ENCODE measurements at regions not wholly inside any gene's neighbourhood (a gene's known extent, or its start where the extent isn't known, plus 50 kb on each side); places are given as distances from the start of the nearest gene placed in this dataset.

GRCh38 chr15:88985547-88986393, 72.6 kb upstream of the MFGE8 start:
- Histone ChIP-seq H3K79me2 (ENCODE audit: insufficient read depth, low read length) (no peaks in the 10 kb centered on the region), H3K27ac (ENCODE audit: low read depth, low read length) (no peak overlapping the region), H2AFZ (ENCODE audit: low read depth, low read length, severe bottlenecking) (no peak overlapping the region)

DNA sequence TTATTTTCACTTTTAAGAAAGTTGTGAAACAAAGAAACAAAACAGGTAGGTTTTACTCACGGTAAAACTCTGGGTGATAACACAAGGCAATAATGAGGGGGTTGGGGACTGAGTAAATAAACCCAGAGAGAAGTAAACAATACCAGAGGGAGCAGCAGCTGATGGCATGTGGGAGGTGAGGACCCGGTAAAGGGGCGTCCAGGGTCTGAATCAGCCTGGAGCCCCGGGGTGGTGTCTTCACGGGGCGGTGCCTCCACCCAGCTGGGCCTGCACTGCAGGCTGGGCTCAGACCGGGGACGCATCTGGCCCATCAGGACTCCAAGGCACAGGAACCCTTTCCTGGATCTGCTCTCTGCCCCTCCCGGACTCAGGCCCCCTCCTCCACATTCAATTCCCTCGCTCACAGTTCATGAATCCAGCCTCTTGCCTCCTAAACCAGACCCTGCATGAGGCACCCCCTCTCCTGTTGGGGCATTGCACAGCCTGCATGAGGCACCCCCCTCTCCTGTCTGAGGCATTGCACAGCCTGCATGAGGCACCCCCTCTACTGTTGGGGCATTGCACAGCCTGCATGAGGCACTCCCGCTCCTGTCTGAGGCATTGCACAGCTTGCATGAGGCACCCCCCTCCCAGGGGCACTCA, 73.9 kb upstream of the MFGE8 start:
- Histone ChIP-seq H3K9me2 (replicated peaks; ENCODE audit: insufficient read depth, low read length) (no peaks in the 10 kb centered on the region), H3K27me3 (ENCODE audit: low read length) (no peaks in the 10 kb centered on the region), H3K4me2 (ENCODE audit: low read depth, low read length, poor library complexity, severe bottlenecking) (no peak overlapping the region), H3K79me2 (ENCODE audit: insufficient read depth, low read length) (no peaks in the 10 kb centered on the region), H3K9ac (ENCODE audit: low read length) (no peak overlapping the region), H3K36me3 (ENCODE audit: low read length) (no peaks in the 10 kb centered on the region), H3K9me3 (ENCODE audit: insufficient read depth, low read length) (no peaks in the 10 kb centered on the region), H3K27ac (ENCODE audit: low read depth, low read length) (no peak overlapping the region), H3F3A (ENCODE audit: insufficient read depth) (no peaks in the 10 kb centered on the region), H4K20me1 (ENCODE audit: low read depth, low read length) (no peaks in the 10 kb centered on the region), H2AFZ (ENCODE audit: low read depth, low read length, severe bottlenecking) (no peak overlapping the region), H3K4me3 (ENCODE audit: insufficient read depth, low read length, poor library complexity, severe bottlenecking) (no peak overlapping the region)
- no peak for TF ChIP-seq CTCF (IDR thresholded peaks at IDR 0.05; ENCODE audit: insufficient read depth, low read length, poor library complexity, severe bottlenecking)
- TF ChIP-seq EZH2phosphoT487 (conservative IDR thresholded peaks at IDR 0.05; ENCODE audit: low read length) = no peak

More at GRCh38 chr15:88985547-88986393, 72.6 kb upstream of the MFGE8 start:
- H3K9me3 ChIP-seq (ENCODE audit: insufficient read depth, low read length) = no peaks in the 10 kb centered on the region
- H3K4me2 ChIP-seq (ENCODE audit: low read depth, low read length, poor library complexity, severe bottlenecking) = no peak overlapping the region
- no peaks in the 10 kb centered on the region for H3K27me3 ChIP-seq (ENCODE audit: low read length)
- TF ChIP-seq EZH2phosphoT487 (conservative IDR thresholded peaks at IDR 0.05; ENCODE audit: low read length) (no peak), CTCF (IDR thresholded peaks at IDR 0.05; ENCODE audit: insufficient read depth, low read length, poor library complexity, severe bottlenecking) (no peak)
- no peak overlapping the region for H3K4me3 ChIP-seq (ENCODE audit: insufficient read depth, low read length, poor library complexity, severe bottlenecking)
- no peaks in the 10 kb centered on the region for H3K36me3 ChIP-seq (ENCODE audit: low read length)
- no peaks in the 10 kb centered on the region for H3K9me2 ChIP-seq (replicated peaks; ENCODE audit: insufficient read depth, low read length)
- H3F3A ChIP-seq (ENCODE audit: insufficient read depth) = no peaks in the 10 kb centered on the region
- H3K9ac ChIP-seq (ENCODE audit: low read length) = no peak overlapping the region
- no peaks in the 10 kb centered on the region for H4K20me1 ChIP-seq (ENCODE audit: low read depth, low read length)

- Histone ChIP-seq H3K36me3 (ENCODE audit: low read length) (no peaks in the 10 kb centered on the region), H3K9ac (ENCODE audit: low read length) (no peak overlapping the region), H3K9me2 (replicated peaks; ENCODE audit: insufficient read depth, low read length) (no peaks in the 10 kb centered on the region), H3K9me3 (ENCODE audit: insufficient read depth, low read length) (no peaks in the 10 kb centered on the region), H3K4me2 (ENCODE audit: low read depth, low read length, poor library complexity, severe bottlenecking) (no peak overlapping the region), H3K27ac (ENCODE audit: low read depth, low read length) (no peak overlapping the region), H3F3A (ENCODE audit: insufficient read depth) (no peaks in the 10 kb centered on the region), H2AFZ (ENCODE audit: low read depth, low read length, severe bottlenecking) (no peak overlapping the region), H3K4me3 (ENCODE audit: insufficient read depth, low read length, poor library complexity, severe bottlenecking) (no peak overlapping the region), H3K79me2 (ENCODE audit: insufficient read depth, low read length) (no peaks in the 10 kb centered on the region), H4K20me1 (ENCODE audit: low read depth, low read length) (no peaks in the 10 kb centered on the region), H3K27me3 (ENCODE audit: low read length) (no peaks in the 10 kb centered on the region)
- TF ChIP-seq EZH2phosphoT487 (conservative IDR thresholded peaks at IDR 0.05; ENCODE audit: low read length) (no peak), CTCF (IDR thresholded peaks at IDR 0.05; ENCODE audit: insufficient read depth, low read length, poor library complexity, severe bottlenecking) (no peak)
Observed at GRCh38 chr15:88987591-88987933, 74.4 kb upstream of the MFGE8 start.
